Mucosa of gallbladder (tissue), 1 donor: ENCODE measurements at regions not wholly inside any gene's neighbourhood (a gene's known extent, or its start where the extent isn't known, plus 50 kb on each side); places are given as distances from the start of the nearest gene placed in this dataset.

ENCODE experiments used
- DNase-seq: peaks from one replicate; pipeline ENCODE4 v3.0.0-alpha.2; 2020; ENCODE audit warnings: low spot score
- donor health status: DM: no; HTN: no; CAD: no.

DNA sequence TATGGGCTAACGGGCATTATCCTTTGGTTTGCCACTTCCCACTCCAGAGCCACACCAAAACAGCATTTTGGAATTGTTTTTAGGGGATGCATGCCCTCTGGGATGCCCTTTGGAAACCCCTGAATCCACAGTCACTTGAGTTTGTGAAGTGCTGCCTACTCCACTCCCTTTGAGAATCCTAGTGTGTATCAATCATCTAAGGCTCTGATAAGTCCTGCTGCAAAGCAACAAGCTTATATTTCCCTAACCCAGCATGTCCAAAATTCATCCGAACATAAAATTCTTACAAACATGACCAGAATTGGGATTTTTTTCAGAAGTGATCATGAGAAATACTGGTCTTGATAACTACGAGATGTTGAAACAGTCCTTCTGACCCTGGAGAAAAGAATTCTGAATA, 387.9 kb downstream of the MN1 start:
- DNase-seq, result no peak

- DNase-seq, result peak; percentile 22
Observed at GRCh38 chr22:27416511-27417420, 384.8 kb downstream of the MN1 start.

GRCh38 chr22:27417421-27417814, 384.1 kb downstream of the MN1 start:
- DNase-seq, result no peak

DNA sequence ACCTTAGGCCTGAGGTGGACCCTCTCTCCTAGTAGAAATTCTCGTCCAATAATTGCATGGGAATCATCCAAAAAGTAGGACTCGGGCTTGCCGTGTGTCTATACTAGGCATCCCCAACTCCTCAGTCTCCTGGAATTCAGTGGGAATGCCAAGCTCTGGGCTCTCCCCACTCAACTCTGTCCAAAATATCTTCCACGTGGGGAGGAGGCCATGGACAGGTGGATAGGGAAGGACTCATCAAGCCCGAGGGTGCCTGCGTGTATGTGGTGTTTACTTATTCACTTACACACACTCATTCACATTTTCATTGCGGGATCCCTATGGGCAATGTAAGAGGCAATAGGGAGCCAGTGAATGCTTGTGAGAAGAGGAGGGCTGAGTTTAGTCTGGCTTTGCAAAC, 383.3 kb downstream of the MN1 start:
- no peak for DNase-seq

DNA sequence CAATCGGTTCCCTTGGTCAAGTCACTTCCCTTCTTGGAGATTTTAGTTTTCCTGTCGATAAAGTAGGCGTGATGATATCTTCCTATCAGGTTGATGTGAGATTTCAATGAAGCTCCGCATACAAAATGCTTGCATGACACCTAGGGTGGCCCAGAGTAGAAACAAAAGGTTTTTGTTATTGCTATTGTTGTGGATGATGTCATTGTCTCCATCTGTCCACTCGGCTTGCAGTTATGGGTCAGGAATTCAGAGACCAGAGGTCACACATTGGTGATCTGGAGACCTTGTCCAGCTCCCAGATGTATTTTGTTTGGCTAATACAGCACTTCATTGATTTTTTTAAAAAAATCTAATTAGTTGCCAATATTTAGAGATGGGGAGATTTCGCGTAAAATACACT, 382.1 kb downstream of the MN1 start:
- DNase-seq, result no peak

DNA sequence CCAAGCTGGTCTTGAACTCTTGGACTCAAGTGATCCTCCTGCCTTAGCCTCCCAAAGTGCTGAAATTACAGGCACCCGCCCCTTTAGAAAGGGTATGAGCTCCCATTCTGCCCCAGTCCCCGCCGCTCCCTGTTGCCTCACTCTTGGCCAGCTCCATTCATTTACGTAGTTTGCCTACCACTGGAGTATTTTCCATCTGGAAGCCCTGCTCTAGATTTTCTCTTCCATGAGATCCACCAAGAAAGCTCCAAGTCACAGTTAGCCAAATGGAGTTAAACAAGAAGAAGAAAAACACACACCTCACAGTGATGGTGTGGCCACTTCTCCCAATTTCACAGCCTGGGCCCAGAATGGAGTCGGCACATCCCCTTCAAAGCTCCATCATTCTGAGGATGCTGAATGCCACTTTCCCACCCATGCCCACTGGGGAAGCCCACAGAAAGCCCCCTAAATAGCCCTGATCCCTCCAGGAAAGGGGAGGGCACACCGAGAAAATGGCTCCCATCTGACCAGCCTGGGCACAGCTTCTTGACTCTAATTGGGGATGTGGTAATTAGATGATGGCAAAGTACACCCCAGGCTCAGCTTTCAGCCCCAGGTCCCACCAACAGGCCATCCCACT, 381.2 kb downstream of the MN1 start:
- DNase-seq, result no peak

GRCh38 chr22:27420817-27421361, 380.7 kb downstream of the MN1 start:
- peak; percentile 83 for DNase-seq

- no peak for DNase-seq
Observed at GRCh38 chr22:27422442-27422841, 379.1 kb downstream of the MN1 start.

GRCh38 chr22:27424319-27424718, 377.2 kb downstream of the MN1 start:
- no peak for DNase-seq

GRCh38 chr22:27429476-27429875, 372.1 kb downstream of the MN1 start:
- DNase-seq, result no peak

- no peak for DNase-seq
Observed at GRCh38 chr22:27431081-27431480, 370.5 kb downstream of the MN1 start.

GRCh38 chr22:27431896-27432295, 369.7 kb downstream of the MN1 start:
- no peak for DNase-seq

DNA sequence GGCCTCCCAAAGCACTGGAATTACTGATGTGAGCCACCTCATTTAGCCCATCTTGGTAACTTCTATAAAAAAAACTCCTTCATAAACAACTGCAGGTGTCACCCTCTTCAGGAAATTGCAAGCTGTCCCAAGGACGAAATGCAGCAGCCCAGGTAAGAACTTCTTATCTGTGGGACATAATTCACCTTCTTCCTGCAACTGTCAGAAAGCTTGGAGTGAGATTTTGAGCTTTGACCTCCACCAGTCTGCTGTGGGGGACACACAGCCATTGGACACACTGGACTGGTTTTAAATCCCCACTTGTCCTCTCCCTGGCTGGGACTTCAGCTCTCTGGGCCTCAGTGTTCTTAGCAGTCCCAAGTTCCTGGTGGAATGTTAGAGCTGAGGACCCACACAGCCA, 368.5 kb downstream of the MN1 start:
- no peak for DNase-seq

GRCh38 chr22:27433585-27434190, 367.9 kb downstream of the MN1 start:
- DNase-seq, result no peak

DNA sequence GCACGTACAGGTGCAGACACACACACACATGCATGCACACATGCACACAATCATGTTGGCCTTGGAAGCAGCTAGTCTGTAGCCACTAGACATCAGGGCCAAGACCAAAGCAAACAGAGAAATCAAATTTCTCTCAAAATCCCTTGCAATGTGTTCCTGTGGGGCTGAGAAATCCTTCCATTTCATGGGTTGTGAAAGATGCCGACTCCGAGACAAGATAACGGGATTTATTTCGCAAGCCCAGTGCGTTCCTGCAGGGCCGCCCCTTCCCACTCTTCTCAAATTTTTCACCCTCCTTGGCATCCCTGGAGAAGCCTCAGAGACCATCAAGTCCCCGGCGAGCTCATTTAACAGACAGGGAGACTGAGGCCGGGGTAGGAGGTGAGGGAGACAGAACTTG, 366.7 kb downstream of the MN1 start:
- DNase-seq, result no peak

- peak; percentile 26 for DNase-seq
Observed at GRCh38 chr22:27435844-27436576, 365.5 kb downstream of the MN1 start.

- DNase-seq, result no peak
Observed at GRCh38 chr22:27436591-27436990, 365.0 kb downstream of the MN1 start.

GRCh38 chr22:27437570-27437969, 364.0 kb downstream of the MN1 start:
- DNase-seq, result no peak

- DNase-seq, result peak; percentile 23
Observed at GRCh38 chr22:27438271-27438980, 363.1 kb downstream of the MN1 start.

GRCh38 chr22:27439131-27439530, 362.4 kb downstream of the MN1 start:
- no peak for DNase-seq

DNA sequence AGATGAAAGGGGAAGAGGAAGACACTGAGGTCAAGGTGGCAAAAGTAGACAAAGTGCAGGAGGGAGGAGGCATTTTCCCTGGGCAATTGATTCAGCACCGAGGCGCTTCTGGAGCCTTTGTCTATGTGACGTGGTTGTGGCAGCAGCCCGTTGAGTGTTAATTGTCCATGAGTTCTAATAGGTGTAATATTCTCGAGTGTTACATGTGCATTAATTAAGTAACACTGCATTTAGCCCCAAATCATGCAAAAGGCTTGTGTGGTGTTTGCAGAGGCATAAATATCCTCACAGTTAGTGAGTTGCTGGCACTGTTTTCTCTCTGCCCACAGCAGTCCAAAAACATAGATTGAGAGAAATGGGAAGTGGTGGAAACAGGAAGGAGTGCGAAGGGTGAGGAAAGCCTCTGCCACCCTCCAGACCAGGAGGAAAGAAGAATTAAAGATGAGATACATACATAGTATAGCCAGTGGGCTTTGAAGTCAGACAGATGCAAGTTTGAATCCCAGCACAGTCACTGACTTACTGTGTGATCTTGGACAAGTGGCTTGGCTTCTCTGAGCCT, 361.2 kb downstream of the MN1 start:
- no peak for DNase-seq
